ENCODE measurements at regions not wholly inside any gene's neighbourhood (a gene's known extent, or its start where the extent isn't known, plus 50 kb on each side); places are given as distances from the start of the nearest gene placed in this dataset.

DNA sequence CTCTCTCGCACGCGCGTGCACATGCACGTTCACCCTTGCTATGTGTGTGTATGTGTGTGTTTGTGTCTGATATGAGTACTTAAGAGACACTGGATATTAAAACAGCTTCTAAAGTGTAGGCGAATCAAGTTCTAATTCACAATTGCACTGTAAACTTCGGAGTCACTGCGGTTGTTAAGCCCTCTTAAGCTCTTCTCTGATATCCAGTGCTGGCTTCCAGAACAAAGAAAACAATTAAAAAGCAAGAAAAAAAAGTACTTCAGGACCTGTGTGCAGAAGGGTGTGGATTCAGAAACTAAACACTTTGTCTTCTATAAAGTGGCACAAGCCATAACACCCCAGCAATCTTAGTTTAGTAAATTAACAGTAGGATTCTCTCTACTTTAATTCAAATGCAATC is 300.2 kb downstream of the PCDH7 start:
- Histone ChIP-seq H3K4me3 (replicated peaks in 1 of 4; ENCODE audit: control extremely low read depth in 1 of 4, insufficient read depth in 1 of 4, low read depth in 3 of 4, low read length in 4 of 4) (no peak overlapping the region), H4K20me1 (ENCODE audit: control insufficient read depth, extremely low read depth, insufficient read depth, low read length) (no peaks in the 10 kb centered on the region), H3K36me3 (ENCODE audit: control insufficient read depth, insufficient read depth, low read length) (no peaks in the 10 kb centered on the region), H3K9ac (ENCODE audit: insufficient read depth, low read length) (no peak overlapping the region), H3K27me3 (ENCODE audit: control insufficient read depth, insufficient read depth, low read length) (no peaks in the 10 kb centered on the region), H3K4me2 (ENCODE audit: extremely low read depth, insufficient read depth, low read length) (no peak overlapping the region), H3K4me1 (ENCODE audit: control insufficient read depth, extremely low read depth, insufficient read depth, low read length) (no peaks in the 10 kb centered on the region), H3K79me2 (ENCODE audit: control insufficient read depth, insufficient read depth, low read length) (no peaks in the 10 kb centered on the region), H2AFZ (ENCODE audit: low read length) (no peak overlapping the region), H3K9me3 (ENCODE audit: control insufficient read depth, insufficient read depth, low read depth, low read length) (no peaks in the 10 kb centered on the region), H3K27ac (ENCODE audit: insufficient read depth, low read length) (no peak overlapping the region)
- no peak for DNase-seq (ENCODE audit: low read depth in 2 of 2)
- no peak for TF ChIP-seq EZH2 (IDR thresholded peaks at IDR 0.05; ENCODE audit: low read length, missing control alignments)
- TF ChIP-seq, protein P1, sequence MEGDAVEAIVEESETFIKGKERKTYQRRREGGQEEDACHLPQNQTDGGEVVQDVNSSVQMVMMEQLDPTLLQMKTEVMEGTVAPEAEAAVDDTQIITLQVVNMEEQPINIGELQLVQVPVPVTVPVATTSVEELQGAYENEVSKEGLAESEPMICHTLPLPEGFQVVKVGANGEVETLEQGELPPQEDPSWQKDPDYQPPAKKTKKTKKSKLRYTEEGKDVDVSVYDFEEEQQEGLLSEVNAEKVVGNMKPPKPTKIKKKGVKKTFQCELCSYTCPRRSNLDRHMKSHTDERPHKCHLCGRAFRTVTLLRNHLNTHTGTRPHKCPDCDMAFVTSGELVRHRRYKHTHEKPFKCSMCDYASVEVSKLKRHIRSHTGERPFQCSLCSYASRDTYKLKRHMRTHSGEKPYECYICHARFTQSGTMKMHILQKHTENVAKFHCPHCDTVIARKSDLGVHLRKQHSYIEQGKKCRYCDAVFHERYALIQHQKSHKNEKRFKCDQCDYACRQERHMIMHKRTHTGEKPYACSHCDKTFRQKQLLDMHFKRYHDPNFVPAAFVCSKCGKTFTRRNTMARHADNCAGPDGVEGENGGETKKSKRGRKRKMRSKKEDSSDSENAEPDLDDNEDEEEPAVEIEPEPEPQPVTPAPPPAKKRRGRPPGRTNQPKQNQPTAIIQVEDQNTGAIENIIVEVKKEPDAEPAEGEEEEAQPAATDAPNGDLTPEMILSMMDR (conservative IDR thresholded peaks at IDR 0.05 in 1 of 2, IDR thresholded peaks at IDR 0.05 in 1 of 2; ENCODE audit: low read depth in 1 of 2, low read length in 2 of 2), result no peak

DNA sequence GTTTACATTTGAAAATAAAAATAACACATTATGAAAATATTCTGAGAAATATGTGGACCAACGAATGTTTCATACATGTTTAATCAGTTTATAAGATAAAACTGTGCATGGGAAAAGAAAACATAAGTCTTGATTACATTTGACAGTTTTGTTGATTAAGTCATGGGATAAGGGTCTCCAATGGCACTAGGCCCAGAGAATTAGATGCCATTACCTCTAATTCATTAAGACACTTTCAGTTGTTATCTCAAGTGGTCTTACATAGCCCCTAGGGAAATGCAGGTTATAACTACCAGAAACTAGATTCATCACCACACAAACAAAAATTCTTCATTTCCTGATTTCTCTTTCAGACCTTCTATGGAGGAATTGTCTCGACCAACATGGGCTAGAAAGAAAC is 300.8 kb downstream of the PCDH7 start:
- Histone ChIP-seq H4K20me1 (ENCODE audit: control insufficient read depth, extremely low read depth, insufficient read depth, low read length) (no peaks in the 10 kb centered on the region), H3K27ac (ENCODE audit: insufficient read depth, low read length) (no peak overlapping the region), H3K4me2 (ENCODE audit: extremely low read depth, insufficient read depth, low read length) (no peak overlapping the region), H3K4me3 (replicated peaks in 1 of 4; ENCODE audit: control extremely low read depth in 1 of 4, insufficient read depth in 1 of 4, low read depth in 3 of 4, low read length in 4 of 4) (no peak overlapping the region), H3K36me3 (ENCODE audit: control insufficient read depth, insufficient read depth, low read length) (no peaks in the 10 kb centered on the region), H2AFZ (ENCODE audit: low read length) (no peak overlapping the region), H3K79me2 (ENCODE audit: control insufficient read depth, insufficient read depth, low read length) (no peaks in the 10 kb centered on the region), H3K9me3 (ENCODE audit: control insufficient read depth, insufficient read depth, low read depth, low read length) (no peaks in the 10 kb centered on the region), H3K27me3 (ENCODE audit: control insufficient read depth, insufficient read depth, low read length) (no peaks in the 10 kb centered on the region), H3K4me1 (ENCODE audit: control insufficient read depth, extremely low read depth, insufficient read depth, low read length) (no peaks in the 10 kb centered on the region), H3K9ac (ENCODE audit: insufficient read depth, low read length) (no peak overlapping the region)
- TF ChIP-seq EZH2 (IDR thresholded peaks at IDR 0.05; ENCODE audit: low read length, missing control alignments), result no peak
- TF ChIP-seq, protein P1 (conservative IDR thresholded peaks at IDR 0.05 in 1 of 2, IDR thresholded peaks at IDR 0.05 in 1 of 2; ENCODE audit: low read depth in 1 of 2, low read length in 2 of 2), result no peak
- DNase-seq (ENCODE audit: low read depth in 2 of 2), result no peak

GRCh38 chr4:31022702-31023101 is 302.5 kb downstream of the PCDH7 start:
- H2AFZ ChIP-seq (ENCODE audit: low read length), result no peak overlapping the region
- no peaks in the 10 kb centered on the region for H3K36me3 ChIP-seq (ENCODE audit: control insufficient read depth, insufficient read depth, low read length)
- no peaks in the 10 kb centered on the region for H3K4me1 ChIP-seq (ENCODE audit: control insufficient read depth, extremely low read depth, insufficient read depth, low read length)
- no peaks in the 10 kb centered on the region for H3K27me3 ChIP-seq (ENCODE audit: control insufficient read depth, insufficient read depth, low read length)
- no peak overlapping the region for H3K4me2 ChIP-seq (ENCODE audit: extremely low read depth, insufficient read depth, low read length)
- DNase-seq (ENCODE audit: low read depth in 2 of 2), result no peak
- H3K4me3 ChIP-seq (replicated peaks in 1 of 4; ENCODE audit: control extremely low read depth in 1 of 4, insufficient read depth in 1 of 4, low read depth in 3 of 4, low read length in 4 of 4), result no peak overlapping the region
- H3K79me2 ChIP-seq (ENCODE audit: control insufficient read depth, insufficient read depth, low read length), result no peaks in the 10 kb centered on the region
- H3K27ac ChIP-seq (ENCODE audit: insufficient read depth, low read length), result no peak overlapping the region
- H3K9ac ChIP-seq (ENCODE audit: insufficient read depth, low read length), result no peak overlapping the region
- no peaks in the 10 kb centered on the region for H4K20me1 ChIP-seq (ENCODE audit: control insufficient read depth, extremely low read depth, insufficient read depth, low read length)
- TF ChIP-seq, protein P1 (conservative IDR thresholded peaks at IDR 0.05 in 1 of 2, IDR thresholded peaks at IDR 0.05 in 1 of 2; ENCODE audit: low read depth in 1 of 2, low read length in 2 of 2), result no peak
- no peak for TF ChIP-seq EZH2 (IDR thresholded peaks at IDR 0.05; ENCODE audit: low read length, missing control alignments)
- no peaks in the 10 kb centered on the region for H3K9me3 ChIP-seq (ENCODE audit: control insufficient read depth, insufficient read depth, low read depth, low read length)

Data from fibroblast of lung (primary cell).